Activated CD4-positive, alpha-beta memory T cell treated with anti-CD3 and anti-CD28 coated beads for 36 hours (primary cell): ENCODE measurements at regions not wholly inside any gene's neighbourhood (a gene's known extent, or its start where the extent isn't known, plus 50 kb on each side); places are given as distances from the start of the nearest gene placed in this dataset.

Experiments used
- CTCF ChIA-PET: fragments of 350-600 bp; sonication (Branson Sonifier 250); formaldehyde crosslinking; loops from one replicate; lab custom pipeline; 2021; ENCODE audit warnings: antibody characterized with exemption, inconsistent platforms; lab: Charles Lee
- POLR2A ChIA-PET: fragments of 350-600 bp; sonication (Branson Sonifier 250); formaldehyde crosslinking; loops from one replicate; lab custom pipeline; 2021; ENCODE audit warnings: antibody characterized with exemption; lab: Charles Lee
- DNase-seq: peaks from one replicate; pipeline ENCODE4 v3.0.0-alpha.2; 2020
- H3K27ac Mint-ChIP-seq: one replicate; pipeline ENCODE4 v1.8.0; 2021; ENCODE audit warnings: mixed read lengths
- H3K27me3 Mint-ChIP-seq: one replicate; pipeline ENCODE4 v1.8.0; 2021; ENCODE audit warnings: mixed read lengths
- H3K36me3 Mint-ChIP-seq: one replicate; pipeline ENCODE4 v1.8.0; 2021; ENCODE audit warnings: mixed read lengths
- H3K4me1 Mint-ChIP-seq: one replicate; pipeline ENCODE4 v1.8.0; 2021; ENCODE audit warnings: low read depth, mixed read lengths
- H3K4me3 Mint-ChIP-seq: one replicate; pipeline ENCODE4 v1.8.0; 2021; ENCODE audit warnings: mild to moderate bottlenecking, mixed read lengths
- H3K9me3 Mint-ChIP-seq: one replicate; pipeline ENCODE4 v1.8.0; 2021; ENCODE audit warnings: mixed read lengths
- intact Hi-C: fragments of 100-400 bp; cut with micrococcal nuclease; formaldehyde crosslinking; loops from one replicate; pipeline ENCODE4 v1.15.1; 2023

DNA sequence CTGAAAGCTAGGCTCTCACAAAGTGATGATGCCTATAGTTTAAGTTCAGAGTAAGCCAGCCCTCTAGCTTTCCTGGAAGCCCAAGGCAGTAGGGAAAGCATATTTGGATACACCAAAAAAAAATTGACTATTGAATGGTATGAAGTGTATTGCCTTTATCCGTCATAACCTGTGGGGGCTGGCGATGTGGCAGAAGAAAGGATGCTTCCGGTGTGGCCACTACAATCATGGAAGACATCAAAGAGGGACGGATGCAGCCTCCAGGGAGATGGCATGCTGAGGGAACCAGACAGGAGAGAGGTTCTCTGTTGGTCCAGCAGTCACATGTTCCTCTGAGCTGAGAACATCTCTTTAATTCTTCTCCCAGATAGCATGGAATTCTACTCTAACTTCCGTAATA lies 170.3 kb downstream of the TMEM18 start:
- H3K9me3 Mint-ChIP-seq = no peaks in the 10 kb centered on the region
- H3K36me3 Mint-ChIP-seq = no peaks in the 10 kb centered on the region
- intact Hi-C loops = no loop called here
- no peak for DNase-seq
- no peaks in the 10 kb centered on the region for H3K4me1 Mint-ChIP-seq
- POLR2A ChIA-PET = no interaction called here
- H3K4me3 Mint-ChIP-seq = no peak overlapping the region
- no peak overlapping the region for H3K27ac Mint-ChIP-seq
- CTCF ChIA-PET = no interaction called here
- H3K27me3 Mint-ChIP-seq = peaks cover 4% of the 10 kb centered on the region

DNA sequence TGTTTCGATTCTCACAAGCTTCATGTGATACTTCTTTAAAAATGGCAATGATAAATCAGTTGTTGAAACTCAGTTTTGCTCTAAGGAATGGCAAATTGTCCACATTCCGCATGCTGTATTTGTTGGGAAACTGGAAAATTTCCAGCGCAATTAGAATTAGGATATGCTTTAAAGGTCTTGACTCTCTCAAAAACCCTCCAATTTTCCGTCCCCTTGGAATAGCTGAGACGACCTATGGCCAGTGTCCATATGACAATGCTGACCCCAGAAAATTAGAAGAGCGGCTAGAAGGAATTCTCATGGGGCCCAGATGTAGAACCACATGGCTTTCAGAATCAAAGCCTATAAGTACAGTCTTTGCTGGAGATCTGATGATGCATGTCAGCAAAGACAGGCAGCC lies 170.8 kb downstream of the TMEM18 start:
- CTCF ChIA-PET = no interaction called here
- Mint-ChIP-seq H3K27me3 (peaks cover 1% of the 10 kb centered on the region), H3K27ac (no peak overlapping the region), H3K4me3 (no peak overlapping the region), H3K36me3 (no peaks in the 10 kb centered on the region), H3K4me1 (no peaks in the 10 kb centered on the region), H3K9me3 (no peaks in the 10 kb centered on the region)
- intact Hi-C loops = no loop called here
- POLR2A ChIA-PET = no interaction called here
- no peak for DNase-seq

DNA sequence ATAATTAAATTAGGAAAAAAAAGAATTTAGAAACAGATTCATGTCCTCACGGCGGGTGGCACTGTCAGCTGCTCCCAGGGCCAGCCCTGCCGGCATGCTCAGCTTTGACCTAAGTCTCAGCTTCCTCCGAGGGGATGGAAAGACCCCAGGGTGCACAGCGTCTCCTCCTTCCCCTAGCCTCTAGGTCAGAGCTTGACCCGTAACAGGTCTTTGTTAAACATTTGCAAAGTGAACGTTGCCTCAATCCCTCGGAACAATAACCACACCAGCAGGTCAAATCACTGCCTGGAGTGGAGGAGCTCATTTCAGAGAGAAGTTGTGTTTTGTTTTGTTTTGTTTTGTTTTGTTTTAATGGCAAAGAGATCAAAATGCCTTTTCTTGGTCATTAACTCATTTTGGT lies 171.3 kb downstream of the TMEM18 start:
- POLR2A ChIA-PET = no interaction called here
- H3K36me3 Mint-ChIP-seq = no peaks in the 10 kb centered on the region
- H3K4me1 Mint-ChIP-seq = no peaks in the 10 kb centered on the region
- CTCF ChIA-PET = no interaction called here
- intact Hi-C loops = no loop called here
- H3K27me3 Mint-ChIP-seq = peaks cover 1% of the 10 kb centered on the region
- H3K9me3 Mint-ChIP-seq = no peaks in the 10 kb centered on the region
- DNase-seq = no peak
- H3K4me3 Mint-ChIP-seq = no peak overlapping the region
- H3K27ac Mint-ChIP-seq = no peak overlapping the region

DNA sequence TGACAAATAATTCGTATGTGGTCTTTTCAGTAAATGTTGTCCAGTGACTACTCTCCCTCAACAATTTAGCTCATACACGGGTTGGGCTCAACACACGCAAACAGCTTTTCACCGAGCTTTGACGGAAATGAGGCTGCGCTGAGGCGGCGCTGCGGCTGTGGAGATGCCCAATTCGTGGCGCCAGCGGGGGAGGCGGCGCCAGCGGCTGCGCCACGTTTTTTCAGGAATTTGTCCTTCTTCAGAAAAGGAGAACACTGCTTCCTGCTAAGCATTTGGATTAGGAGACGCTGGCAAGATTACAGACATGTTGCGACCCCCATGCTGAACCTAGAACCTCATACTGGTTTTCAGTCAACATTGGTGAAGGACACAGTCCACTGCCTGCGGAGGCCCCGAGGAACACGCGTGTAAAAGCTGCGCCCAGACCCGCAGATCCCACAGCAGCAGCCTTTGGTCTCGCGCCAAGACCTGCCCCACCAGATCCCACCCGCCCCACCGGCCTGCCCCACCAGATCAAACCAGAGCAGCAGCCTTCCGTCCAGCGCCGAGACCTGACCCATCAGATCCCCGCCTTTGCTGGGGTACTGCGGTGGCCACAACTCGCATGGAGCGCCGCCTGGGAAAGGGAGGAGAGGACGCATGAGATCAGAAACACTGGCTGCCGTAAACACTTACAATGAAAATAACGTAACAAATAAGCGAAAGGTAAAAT lies 173.8 kb downstream of the TMEM18 start:
- POLR2A ChIA-PET = no interaction called here
- CTCF ChIA-PET = no interaction called here
- Mint-ChIP-seq H3K4me3 (no peak overlapping the region), H3K27me3 (peaks cover 1% of the 10 kb centered on the region), H3K4me1 (no peaks in the 10 kb centered on the region), H3K9me3 (no peaks in the 10 kb centered on the region), H3K36me3 (no peaks in the 10 kb centered on the region), H3K27ac (no peak overlapping the region)
- DNase-seq = no peak
- intact Hi-C loops = no loop called here

DNA sequence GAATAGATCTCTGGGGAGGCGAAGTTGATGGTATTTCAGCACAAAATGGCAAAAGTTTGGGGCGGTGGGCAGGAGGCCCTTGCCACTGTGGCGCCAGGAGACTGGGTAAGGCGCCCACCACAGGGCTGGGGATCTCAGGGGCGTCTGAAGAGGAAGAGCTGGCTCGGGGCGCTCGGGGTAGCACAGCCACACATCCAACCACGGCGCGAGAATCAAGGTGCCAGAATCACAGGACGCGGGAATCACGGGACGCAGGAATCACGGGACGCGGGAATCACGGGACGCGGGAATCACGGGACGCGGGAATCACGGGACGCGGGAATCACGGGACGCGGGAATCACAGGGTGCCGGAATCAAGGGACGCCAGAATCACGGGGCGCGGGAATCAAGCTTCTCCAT lies 174.4 kb downstream of the TMEM18 start:
- Mint-ChIP-seq H3K27ac (no peak overlapping the region), H3K4me3 (no peak overlapping the region), H3K27me3 (peaks cover 1% of the 10 kb centered on the region), H3K4me1 (no peaks in the 10 kb centered on the region), H3K36me3 (no peaks in the 10 kb centered on the region), H3K9me3 (no peaks in the 10 kb centered on the region)
- DNase-seq = no peak
- intact Hi-C loops = no loop called here
- ChIA-PET POLR2A (no interaction called here), CTCF (no interaction called here)

DNA sequence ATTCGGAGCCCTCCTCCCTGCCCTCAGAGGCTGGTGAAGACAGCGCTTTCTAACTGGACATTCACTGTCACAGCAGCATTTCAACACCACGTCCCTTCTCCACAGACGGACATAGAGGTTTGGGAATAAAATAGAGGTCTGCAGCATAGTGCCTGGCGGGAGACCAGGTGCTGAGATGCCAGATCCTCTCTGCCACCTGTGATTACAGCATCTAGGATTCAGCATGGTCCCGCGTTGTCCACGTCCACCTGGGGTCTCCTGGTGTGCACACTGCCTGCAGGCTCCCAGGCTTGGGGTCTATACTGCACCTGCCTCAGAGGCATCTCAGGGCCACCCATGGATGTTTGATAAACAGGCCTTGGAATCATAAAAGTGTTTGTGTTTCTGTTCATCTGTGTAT lies 175.5 kb downstream of the TMEM18 start:
- no peaks in the 10 kb centered on the region for H3K4me1 Mint-ChIP-seq
- CTCF ChIA-PET = no interaction called here

DNA sequence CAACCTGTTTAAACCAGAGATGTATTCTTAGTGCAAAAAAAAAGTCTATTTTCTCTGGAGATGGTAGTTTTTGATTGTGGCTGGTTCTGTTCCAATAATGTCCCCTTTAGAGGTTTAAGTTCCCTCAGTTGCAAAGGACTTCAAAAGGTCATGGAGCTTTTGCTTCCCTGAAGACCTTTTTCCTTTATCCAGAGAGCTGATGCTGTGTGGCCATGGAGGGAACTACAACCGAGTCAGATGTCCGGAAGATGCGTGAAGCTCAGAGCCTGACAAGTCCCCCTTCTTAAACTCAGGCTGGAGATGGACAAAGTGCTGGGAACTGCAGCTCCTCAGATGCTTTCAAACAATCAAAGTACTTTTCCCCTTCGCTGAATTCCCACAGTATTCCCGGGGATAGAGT lies 176.1 kb downstream of the TMEM18 start:
- no peak for DNase-seq
- Mint-ChIP-seq H3K9me3 (no peaks in the 10 kb centered on the region), H3K27me3 (peaks cover 1% of the 10 kb centered on the region), H3K27ac (no peak overlapping the region), H3K4me1 (no peaks in the 10 kb centered on the region), H3K4me3 (no peak overlapping the region), H3K36me3 (no peaks in the 10 kb centered on the region)
- ChIA-PET POLR2A (no interaction called here), CTCF (no interaction called here)
- intact Hi-C loops = no loop called here

More for the DNA sequence above, 175.5 kb downstream of the TMEM18 start:
- DNase-seq = no peak
- POLR2A ChIA-PET = no interaction called here
- no peaks in the 10 kb centered on the region for H3K9me3 Mint-ChIP-seq
- no peak overlapping the region for H3K4me3 Mint-ChIP-seq
- no peak overlapping the region for H3K27ac Mint-ChIP-seq
- peaks cover 1% of the 10 kb centered on the region for H3K27me3 Mint-ChIP-seq
- intact Hi-C loops = no loop called here
- H3K36me3 Mint-ChIP-seq = no peaks in the 10 kb centered on the region

DNA sequence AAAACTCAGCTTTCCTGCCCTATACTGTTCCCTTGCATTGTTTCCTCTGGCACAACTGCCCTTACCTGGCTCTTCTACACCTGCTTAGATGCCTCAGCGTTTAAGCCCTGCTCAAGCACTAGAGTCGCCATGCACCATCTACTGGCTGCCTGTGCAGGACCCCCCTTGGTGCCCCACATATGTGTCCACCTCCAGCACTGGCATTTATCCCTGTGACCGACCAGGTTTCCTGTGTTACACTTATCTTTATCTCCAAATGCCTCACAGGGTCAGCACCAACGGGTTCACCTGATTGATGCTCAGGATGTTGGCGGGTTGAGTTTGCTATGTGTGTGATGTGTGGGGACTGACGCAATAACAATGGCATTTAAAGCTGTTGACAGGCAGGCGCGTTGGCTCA lies 177.5 kb downstream of the TMEM18 start:
- H3K36me3 Mint-ChIP-seq = no peaks in the 10 kb centered on the region
- POLR2A ChIA-PET = no interaction called here
- no peaks in the 10 kb centered on the region for H3K4me1 Mint-ChIP-seq

DNA sequence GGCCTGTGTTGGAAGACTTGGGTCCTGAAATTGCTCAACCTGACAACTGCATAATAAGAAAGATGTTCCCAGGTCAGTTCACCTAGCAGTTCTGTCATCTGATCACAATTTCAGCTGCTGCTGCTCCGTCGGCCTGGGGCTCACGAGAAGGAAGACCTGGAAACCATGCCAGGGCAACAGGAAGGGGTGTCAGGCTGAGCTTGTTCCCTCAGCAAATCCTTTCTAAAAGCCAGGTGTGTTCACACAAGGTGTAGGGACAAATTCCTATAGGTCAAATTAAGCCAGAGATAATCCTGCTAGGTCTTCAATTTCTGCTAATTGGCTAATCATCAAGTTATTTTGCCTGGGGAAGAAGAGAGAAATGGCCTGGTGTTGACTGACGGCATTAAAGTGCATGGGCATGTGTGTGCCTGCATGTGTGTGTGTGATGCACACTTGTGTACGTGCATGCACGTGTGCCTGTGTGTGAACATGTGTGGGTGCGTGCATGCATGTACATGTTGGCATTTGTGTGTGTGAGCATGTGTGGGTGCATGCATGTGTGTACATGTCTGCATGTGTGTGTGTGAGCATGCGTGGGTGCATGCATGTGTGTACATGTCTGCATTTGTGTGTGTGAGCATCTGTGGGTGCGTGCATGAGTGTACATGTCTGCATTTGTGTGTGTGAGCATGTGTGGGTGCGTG lies 178.6 kb downstream of the TMEM18 start:
- H3K27me3 Mint-ChIP-seq = peaks cover 2% of the 10 kb centered on the region
- H3K9me3 Mint-ChIP-seq = no peaks in the 10 kb centered on the region
- CTCF ChIA-PET = no interaction called here
- no peaks in the 10 kb centered on the region for H3K36me3 Mint-ChIP-seq
- POLR2A ChIA-PET = no interaction called here
- no peaks in the 10 kb centered on the region for H3K4me1 Mint-ChIP-seq
- no peak for DNase-seq
- no peak overlapping the region for H3K4me3 Mint-ChIP-seq
- intact Hi-C loops = no loop called here
- H3K27ac Mint-ChIP-seq = no peak overlapping the region

More for the DNA sequence above, 177.5 kb downstream of the TMEM18 start:
- intact Hi-C loops = no loop called here
- no peaks in the 10 kb centered on the region for H3K27me3 Mint-ChIP-seq
- no peak overlapping the region for H3K4me3 Mint-ChIP-seq
- no peak overlapping the region for H3K27ac Mint-ChIP-seq
- no peak for DNase-seq
- CTCF ChIA-PET = no interaction called here
- no peaks in the 10 kb centered on the region for H3K9me3 Mint-ChIP-seq

DNA sequence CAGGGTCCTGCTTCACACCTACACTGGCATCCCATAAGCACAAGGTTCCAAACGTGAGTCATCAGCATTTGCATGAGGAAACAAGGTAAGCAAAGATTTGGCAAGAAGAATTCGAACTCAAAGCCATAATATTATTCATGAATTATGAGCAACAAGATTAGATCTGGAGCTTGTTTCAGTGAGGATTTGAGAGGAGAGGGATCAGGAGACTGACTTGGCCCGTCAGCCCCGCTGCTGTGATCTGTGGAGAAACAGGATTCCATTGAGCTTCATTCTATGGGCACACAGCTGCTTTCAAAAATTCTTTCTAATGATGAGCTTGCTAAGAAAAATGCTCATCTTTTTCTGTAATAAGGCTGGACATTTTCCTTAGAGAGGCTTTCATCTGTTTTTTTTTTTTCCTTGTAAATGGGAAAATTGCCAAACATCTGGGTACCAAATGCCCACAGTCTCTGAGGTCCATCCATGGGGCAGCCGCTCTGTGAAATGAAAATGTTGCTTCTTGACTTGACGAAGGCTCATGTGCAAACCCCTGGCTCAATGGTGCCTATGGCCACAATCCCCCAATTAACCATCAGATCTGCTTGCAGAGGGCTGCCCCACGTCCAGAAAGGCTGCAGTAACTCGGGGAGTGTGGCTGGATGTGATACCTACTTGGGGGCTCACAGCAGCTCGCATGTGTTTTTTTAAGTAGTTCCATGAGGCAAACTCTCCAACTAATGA lies 179.3 kb downstream of the TMEM18 start:
- DNase-seq = no peak
- CTCF ChIA-PET = no interaction called here
- intact Hi-C loops = no loop called here
- H3K4me3 Mint-ChIP-seq = no peak overlapping the region
- H3K4me1 Mint-ChIP-seq = no peaks in the 10 kb centered on the region
- no peaks in the 10 kb centered on the region for H3K36me3 Mint-ChIP-seq
- H3K27me3 Mint-ChIP-seq = peaks cover 3% of the 10 kb centered on the region
- H3K27ac Mint-ChIP-seq = no peak overlapping the region
- no peaks in the 10 kb centered on the region for H3K9me3 Mint-ChIP-seq
- POLR2A ChIA-PET = no interaction called here

DNA sequence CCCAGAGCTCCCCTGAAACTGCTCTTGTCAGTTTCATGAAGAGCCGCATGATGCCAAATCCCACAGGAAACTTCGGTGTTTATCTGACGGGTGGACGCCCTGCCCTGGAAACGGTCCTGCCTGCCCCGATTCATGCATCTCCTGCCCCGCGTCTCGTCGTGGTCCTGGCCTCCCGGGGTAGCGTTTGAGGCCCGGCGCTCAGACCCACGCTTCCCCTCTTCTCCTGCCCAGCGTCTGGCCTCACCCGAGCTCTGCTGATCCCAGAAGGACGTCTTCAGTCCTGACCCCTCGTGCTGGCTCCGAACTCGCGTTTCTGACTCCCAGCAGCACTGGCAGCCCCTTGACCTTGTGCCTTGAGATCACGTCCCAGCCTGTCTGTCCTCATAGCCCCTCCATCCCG lies 180.5 kb downstream of the TMEM18 start:
- H3K27ac Mint-ChIP-seq = no peak overlapping the region
- no peaks in the 10 kb centered on the region for H3K36me3 Mint-ChIP-seq
- intact Hi-C loops = no loop called here
- DNase-seq = no peak
- no peaks in the 10 kb centered on the region for H3K9me3 Mint-ChIP-seq
- no peak overlapping the region for H3K4me3 Mint-ChIP-seq
- H3K27me3 Mint-ChIP-seq = peaks cover 11% of the 10 kb centered on the region
- H3K4me1 Mint-ChIP-seq = no peaks in the 10 kb centered on the region
- ChIA-PET POLR2A (no interaction called here), CTCF (no interaction called here)

DNA sequence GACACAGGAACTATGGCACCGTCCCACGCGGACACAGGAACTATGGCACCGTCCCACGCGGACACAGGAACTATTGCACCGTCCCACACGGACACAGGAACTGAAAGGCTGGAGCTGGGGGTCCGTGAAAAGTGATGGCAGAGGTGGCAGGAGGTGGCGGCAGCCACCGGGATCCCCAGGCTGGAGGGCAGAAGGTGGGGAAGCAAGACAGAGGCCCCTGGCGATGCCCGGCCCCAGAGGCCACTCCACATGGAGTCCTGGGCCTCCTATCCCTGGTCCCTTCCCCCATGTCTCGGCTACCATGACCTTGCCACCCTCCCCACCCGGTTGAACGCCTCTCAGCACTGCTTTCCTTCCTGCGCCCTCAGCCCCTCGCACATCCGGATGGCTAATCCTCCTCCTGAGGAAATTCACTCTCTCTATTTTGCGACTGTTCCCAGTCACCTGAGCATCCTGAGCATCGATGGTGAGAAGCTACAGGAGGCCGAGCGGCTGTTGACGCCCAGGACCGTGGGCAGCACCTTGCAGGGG lies 181.4 kb downstream of the TMEM18 start:
- Mint-ChIP-seq H3K4me1 (no peaks in the 10 kb centered on the region), H3K36me3 (no peaks in the 10 kb centered on the region), H3K9me3 (no peaks in the 10 kb centered on the region), H3K27me3 (peaks cover 11% of the 10 kb centered on the region), H3K4me3 (no peak overlapping the region), H3K27ac (no peak overlapping the region)
- ChIA-PET POLR2A (no interaction called here), CTCF (no interaction called here)
- intact Hi-C loops = no loop called here
- no peak for DNase-seq
